PC-9 (cell line): ENCODE measurements at regions not wholly inside any gene's neighbourhood (a gene's known extent, or its start where the extent isn't known, plus 50 kb on each side); places are given as distances from the start of the nearest gene placed in this dataset.

Experiments used
- BruUV-seq: library from RNA; stranded (reverse); fragments of 400-500 nt; replicated peaks from 2 replicates; lab custom pipeline; 2021; lab: Mats Ljungman, UMichigan
- CTCF ChIA-PET: fragments of 300-600 bp; sonication (Branson Sonifier 250); formaldehyde crosslinking; loops from one replicate; lab custom pipeline; 2022; ENCODE audit warnings: antibody characterized with exemption; lab: Charles Lee
- POLR2A ChIA-PET: fragments of 300-600 bp; sonication (Branson Sonifier 250); formaldehyde crosslinking; loops from one replicate; lab custom pipeline; 2022; ENCODE audit warnings: antibody characterized with exemption; ENCODE audit not compliant: unreplicated experiment; lab: Charles Lee
- DNase-seq, 2 experiments: peaks; one replicate each; pipeline versions ENCODE4 v3.0.0 to v3.0.0-alpha.2; 2015 to 2022; ENCODE audit warnings: mixed read lengths in 1 of 2
- H2AFZ ChIP-seq: fragments of 200-600 bp; sonication (generic); 2 replicates; pipeline ENCODE4 v1.8.1; 2017; ENCODE audit warnings: antibody characterized with exemption
- H3F3A ChIP-seq: fragments of 200-600 bp; sonication (generic); 2 replicates; pipeline ENCODE4 v1.8.1; 2017; ENCODE audit warnings: antibody characterized with exemption, mild to moderate bottlenecking, low read depth; ENCODE audit not compliant: insufficient read depth
- H3K27ac ChIP-seq: fragments of 200-600 bp; sonication (generic); 2 replicates; pipeline ENCODE4 v1.6.1; 2016; ENCODE audit warnings: mixed run types
- H3K27me3 ChIP-seq: fragments of 200-600 bp; sonication (generic); 2 replicates; pipeline ENCODE4 v1.6.1; 2016; ENCODE audit warnings: low read depth, mixed run types; ENCODE audit not compliant: insufficient read depth
- H3K36me3 ChIP-seq: fragments of 200-600 bp; sonication (generic); 2 replicates; pipeline ENCODE4 v1.6.1; 2016; ENCODE audit warnings: low read depth, mixed run types
- H3K4me1 ChIP-seq: fragments of 200-600 bp; sonication (generic); replicated peaks from 2 replicates; pipeline ENCODE4 v1.6.1; 2016; ENCODE audit warnings: mixed run types; ENCODE audit not compliant: insufficient read depth
- H3K4me2 ChIP-seq: fragments of 200-600 bp; sonication (generic); 2 replicates; pipeline ENCODE4 v1.6.1; 2017; ENCODE audit warnings: mixed run types
- H3K4me3 ChIP-seq: fragments of 200-600 bp; sonication (generic); 2 replicates; pipeline ENCODE4 v1.6.1; 2016; ENCODE audit warnings: mixed run types
- H3K79me2 ChIP-seq: fragments of 200-600 bp; sonication (generic); 2 replicates; pipeline ENCODE4 v1.6.1; 2017; ENCODE audit warnings: low read depth, mixed run types
- H3K9me2 ChIP-seq: fragments of 200-600 bp; sonication (generic); 2 replicates; pipeline ENCODE4 v1.8.1; 2017; ENCODE audit warnings: mild to moderate bottlenecking; ENCODE audit not compliant: insufficient read depth
- H3K9me3 ChIP-seq: fragments of 200-600 bp; sonication (generic); 2 replicates; pipeline ENCODE4 v1.8.1; 2016; ENCODE audit warnings: low read depth; ENCODE audit not compliant: insufficient read depth
- H4K20me1 ChIP-seq: fragments of 200-600 bp; sonication (generic); 2 replicates; pipeline ENCODE4 v1.8.1; 2017; ENCODE audit not compliant: insufficient read depth
- CTCF ChIP-seq: fragments of 200-600 bp; sonication (generic); conservative IDR thresholded peaks from 2 replicates; pipeline ENCODE4 v1.6.1; 2017; ENCODE audit warnings: mixed run types, antibody characterized with exemption, mild to moderate bottlenecking, moderate library complexity
- EZH2 ChIP-seq: fragments of 200-600 bp; sonication (generic); IDR thresholded peaks from 2 replicates; pipeline ENCODE4 v1.8.0; 2017; ENCODE audit warnings: antibody characterized with exemption, low read depth
- intact Hi-C: fragments of 100-400 bp; cut with micrococcal nuclease; formaldehyde crosslinking; loops from one replicate; pipeline ENCODE4 v1.10.0; 2022; ENCODE audit not compliant: unreplicated experiment

- Histone ChIP-seq H3K4me2 (no peak overlapping the region), H3K27me3 (no peaks in the 10 kb centered on the region), H2AFZ (no peak overlapping the region), H3K9me3 (no peaks in the 10 kb centered on the region), H3F3A (no peaks in the 10 kb centered on the region), H3K4me3 (no peak overlapping the region), H3K4me1 (no peaks in the 10 kb centered on the region), H3K9me2 (no peaks in the 10 kb centered on the region), H3K36me3 (no peaks in the 10 kb centered on the region), H4K20me1 (no peaks in the 10 kb centered on the region), H3K79me2 (no peaks in the 10 kb centered on the region), H3K27ac (no peak overlapping the region)
- ChIA-PET CTCF (no interaction called here), POLR2A (no interaction called here)
- intact Hi-C loops: no loop called here
- no peak for TF ChIP-seq CTCF
- TF ChIP-seq EZH2: no peak
- no peak for DNase-seq
- no TSS peak for BruUV-seq
Measured at GRCh38 chr6:155795173-155795796, 339.6 kb upstream of the NOX3 start.

- intact Hi-C loops: no loop called here
- Histone ChIP-seq H4K20me1 (no peaks in the 10 kb centered on the region), H3K4me3 (no peak overlapping the region), H3K27me3 (no peaks in the 10 kb centered on the region), H3K4me1 (no peaks in the 10 kb centered on the region), H3K36me3 (no peaks in the 10 kb centered on the region), H3K4me2 (no peak overlapping the region), H3F3A (no peaks in the 10 kb centered on the region), H3K9me3 (0 out of 2 replicates have a peak, but pooled peaks cover 4% of the 10 kb centered on the region), H3K79me2 (no peaks in the 10 kb centered on the region), H2AFZ (no peak overlapping the region), H3K27ac (no peak overlapping the region), H3K9me2 (no peaks in the 10 kb centered on the region)
- TF ChIP-seq CTCF (no peak), EZH2 (no peak)
- BruUV-seq: no TSS peak
- no peak for DNase-seq
- CTCF ChIA-PET: no interaction called here
- POLR2A ChIA-PET: interaction anchor here (0.6 kb wide), 1 partner anchor 188 kb away, joined by 4 read pairs; no protein-coding TSS in a partner anchor
Measured at GRCh38 chr6:155791891-155792290, 336.3 kb upstream of the NOX3 start.

- no peak overlapping the region for H3K27ac ChIP-seq
- BruUV-seq: no TSS peak
- no peaks in the 10 kb centered on the region for H3K4me1 ChIP-seq
- ChIA-PET POLR2A (no interaction called here), CTCF (no interaction called here)
- H3F3A ChIP-seq: no peaks in the 10 kb centered on the region
- H3K79me2 ChIP-seq: no peaks in the 10 kb centered on the region
- H3K4me3 ChIP-seq: no peak overlapping the region
- peaks cover 10% of the 10 kb centered on the region; the same call in 1 of the 2 replicates for H3K9me3 ChIP-seq
- no peak overlapping the region for H2AFZ ChIP-seq
- H3K36me3 ChIP-seq: no peaks in the 10 kb centered on the region
- intact Hi-C loops: no loop called here
- no peaks in the 10 kb centered on the region for H4K20me1 ChIP-seq
- H3K27me3 ChIP-seq: no peaks in the 10 kb centered on the region
- H3K9me2 ChIP-seq: no peaks in the 10 kb centered on the region
- H3K4me2 ChIP-seq: no peak overlapping the region
- no peak for DNase-seq
- TF ChIP-seq EZH2 (no peak), CTCF (no peak)
Measured at GRCh38 chr6:155791186-155791585, 335.5 kb upstream of the NOX3 start.
